ENCODE measurements at regions not wholly inside any gene's neighbourhood (a gene's known extent, or its start where the extent isn't known, plus 50 kb on each side); places are given as distances from the start of the nearest gene placed in this dataset.
A peak's percentile ranks its signal among the peaks of the same experiment; 100 is the strongest.
"Not testable (repeated sequence)": the region's sequence is repeated elsewhere in the genome, so short reads cannot be mapped to it uniquely, and the experiment has no call there.

DNA sequence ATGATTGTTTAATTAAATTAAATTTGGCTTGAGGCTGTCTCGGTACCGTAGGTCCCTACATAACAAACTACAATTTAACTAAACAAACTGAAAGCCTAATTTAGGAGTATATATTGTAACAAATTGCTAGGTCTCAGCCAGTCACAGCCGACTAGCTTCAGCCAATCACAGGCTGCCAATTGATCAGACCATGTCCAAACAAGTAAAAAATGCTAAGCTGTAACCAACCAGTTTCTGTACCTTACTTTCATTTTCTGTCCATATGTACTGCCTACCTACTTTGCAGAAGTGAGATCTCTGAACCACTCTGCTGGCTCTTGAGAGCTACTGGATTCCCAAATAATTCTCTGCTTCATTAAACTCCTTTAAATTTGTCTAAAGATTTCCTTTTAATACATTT, 648.0 kb upstream of the GJE1 start:
- DNase-seq, result peak; percentile 74

DNA sequence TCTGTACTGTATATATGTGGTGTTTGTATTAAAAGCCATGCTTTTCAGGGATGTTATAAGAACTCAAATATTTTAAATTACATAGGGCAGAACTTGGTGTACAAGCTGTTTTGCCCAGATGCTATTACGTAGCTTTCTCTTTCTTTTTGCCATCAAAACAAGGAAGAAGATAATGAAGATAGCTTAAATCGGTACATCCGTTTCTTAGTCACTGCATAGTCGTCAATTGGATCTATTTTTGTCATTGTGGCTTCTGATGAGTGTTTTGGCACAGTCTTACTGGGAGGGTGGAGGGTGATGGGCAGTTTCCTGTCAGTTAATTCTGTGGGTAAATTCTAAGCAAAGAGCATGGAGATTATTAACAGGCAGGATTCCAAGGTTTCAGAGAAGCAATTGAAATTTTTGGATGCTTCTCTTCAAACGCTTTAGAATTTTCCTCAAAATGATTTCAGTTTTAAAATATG, 649.1 kb upstream of the GJE1 start:
- DNase-seq, result peak; percentile 58

DNA sequence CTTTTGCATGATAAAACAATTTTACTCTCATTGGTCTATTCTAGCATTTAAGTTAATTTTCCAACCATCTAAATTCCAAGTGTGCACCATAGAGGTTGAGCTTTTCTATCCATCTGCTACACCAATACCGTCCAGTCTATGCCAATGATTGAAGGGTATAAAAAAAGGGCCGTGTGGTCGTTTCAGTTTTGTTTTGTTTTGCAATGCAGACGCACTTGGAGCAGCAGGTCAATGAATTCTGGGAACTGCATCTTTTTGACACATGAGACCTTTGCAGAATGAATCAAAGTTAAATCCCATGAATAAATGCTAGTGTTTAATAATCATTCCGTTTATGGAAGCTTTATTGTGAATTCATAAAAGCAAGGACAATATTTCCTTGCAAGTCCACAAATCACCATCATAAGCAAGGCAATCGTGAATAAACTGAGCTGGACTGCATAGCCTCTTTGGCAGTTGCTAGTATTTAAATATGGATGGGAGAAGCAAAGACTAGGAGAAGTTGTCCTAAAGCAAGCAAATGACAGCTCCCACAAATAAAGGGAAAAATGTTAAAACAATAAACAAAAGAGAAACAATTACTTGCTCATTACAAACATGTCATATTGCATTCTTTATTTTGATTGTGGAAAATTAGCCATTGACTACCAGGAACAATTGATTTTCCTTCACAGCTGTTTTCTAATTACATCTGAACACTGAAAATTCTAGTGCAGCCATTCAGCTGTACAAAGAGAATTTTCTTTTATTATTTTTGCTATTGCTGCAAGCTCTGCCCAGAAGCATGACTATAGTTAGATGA, 649.7 kb upstream of the GJE1 start:
- peak; percentile 49 for DNase-seq

DNA sequence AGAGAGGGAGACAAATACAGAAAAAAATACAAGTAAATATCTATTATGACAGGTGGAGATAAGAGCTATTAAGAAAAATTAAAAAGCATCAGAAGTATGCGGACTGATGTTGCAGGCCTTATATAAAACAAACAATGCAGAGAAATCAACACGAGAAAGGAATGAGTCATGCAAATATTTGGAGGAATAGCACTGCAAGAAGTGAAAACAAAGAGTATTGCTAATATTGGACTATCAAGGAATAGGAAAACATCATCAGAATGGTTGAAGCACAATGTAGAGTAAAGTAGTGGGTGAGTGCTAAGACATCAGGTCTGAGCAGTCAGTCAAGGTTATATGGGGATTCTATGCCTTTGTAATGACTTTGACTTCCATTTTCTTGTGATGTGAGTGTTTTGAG, 657.5 kb upstream of the GJE1 start:
- DNase-seq, result no peak

DNA sequence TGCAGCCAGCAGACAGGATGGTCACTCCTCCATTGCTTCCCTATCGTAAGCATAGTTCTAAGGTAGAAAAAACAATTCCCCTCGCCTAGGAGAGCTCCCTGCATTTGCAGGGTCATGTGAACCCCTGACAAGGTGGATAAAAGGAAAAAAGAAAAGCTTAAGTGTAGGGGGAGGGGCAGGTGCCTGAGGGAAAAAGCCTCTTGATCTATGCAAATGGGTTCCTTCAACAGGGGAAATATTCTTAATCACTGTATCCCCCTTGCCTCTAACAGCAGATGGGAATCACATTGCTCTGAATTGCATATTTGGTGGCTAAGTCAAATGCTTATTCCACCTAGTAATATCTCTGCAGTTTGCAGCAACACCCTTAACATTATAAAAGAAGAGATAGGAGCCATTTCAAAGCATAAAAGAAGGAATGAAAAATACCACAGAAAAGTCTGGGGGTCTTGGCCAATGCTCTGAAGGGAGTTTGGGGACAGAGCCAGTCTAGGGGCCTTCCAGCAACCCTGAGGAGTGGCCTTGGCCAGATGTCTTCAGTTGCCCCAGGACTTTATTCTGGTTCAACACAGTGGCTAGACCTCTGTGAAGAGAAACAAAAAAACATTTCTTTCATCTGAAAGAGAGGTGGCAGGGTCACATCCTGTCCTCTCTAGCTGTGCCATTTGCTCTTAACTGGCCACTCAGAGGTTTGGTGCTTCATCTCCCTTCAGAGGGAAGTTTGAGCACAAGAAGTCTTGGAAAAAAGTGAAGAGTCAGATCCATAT, 660.4 kb upstream of the GJE1 start:
- no peak for DNase-seq

DNA sequence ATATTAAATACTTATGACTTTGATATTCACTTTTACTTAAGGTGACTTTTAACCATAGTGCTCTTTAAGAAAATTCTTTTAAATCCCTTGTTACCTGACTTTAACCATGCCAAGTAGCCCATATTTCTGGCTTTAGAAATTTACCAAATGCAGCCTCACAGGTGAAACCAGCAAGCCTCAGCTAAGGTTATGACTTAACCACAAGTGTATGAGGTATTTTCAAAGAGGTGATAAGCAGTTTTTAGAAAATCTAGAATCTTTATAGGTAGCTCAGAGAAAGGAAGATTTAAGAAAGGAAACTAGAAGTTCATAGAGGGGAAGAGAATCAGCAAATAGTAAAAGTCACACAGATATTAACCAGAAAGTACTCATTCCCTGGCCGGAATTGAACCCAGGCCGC, 661.9 kb upstream of the GJE1 start:
- DNase-seq, result no peak

DNA sequence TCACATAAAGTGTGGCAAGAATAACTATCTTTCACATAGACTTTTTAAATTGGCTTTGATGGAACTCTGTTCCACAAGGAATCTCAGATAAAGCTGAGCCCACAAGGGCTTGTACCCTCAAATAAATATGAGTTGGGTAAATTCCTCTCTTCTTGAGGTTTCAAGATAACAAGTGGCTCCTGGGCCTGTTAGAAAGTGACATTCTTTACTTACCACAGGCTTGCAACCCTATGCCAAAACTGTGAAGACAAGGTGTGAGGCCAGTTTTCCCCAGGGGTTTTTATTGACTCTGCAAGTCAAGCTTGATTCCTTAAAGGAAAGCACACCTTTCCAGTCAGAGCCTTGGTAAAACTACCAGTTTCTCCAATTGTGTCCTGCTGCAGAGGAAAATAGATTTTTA, 664.8 kb upstream of the GJE1 start:
- DNase-seq, result no peak

DNA sequence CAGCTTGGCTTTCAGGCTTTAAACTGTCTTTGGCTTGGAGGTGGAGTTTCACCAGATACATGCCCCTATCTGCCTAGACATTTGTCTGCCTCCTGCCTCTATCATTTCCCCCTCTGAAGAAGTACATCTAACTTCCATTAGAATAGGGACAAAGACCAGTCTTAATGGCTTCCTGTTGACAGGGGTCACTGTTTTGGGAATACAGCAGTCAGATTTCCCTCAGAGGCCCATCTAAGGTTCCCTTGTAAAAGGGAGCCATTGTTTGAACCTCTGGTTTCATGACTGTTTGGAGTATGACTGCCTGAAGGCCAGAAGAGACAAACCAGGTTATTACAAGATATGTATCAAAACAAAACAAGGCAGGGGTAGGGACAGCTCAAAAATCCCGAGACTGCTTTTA, 665.7 kb upstream of the GJE1 start:
- DNase-seq, result no peak

DNA sequence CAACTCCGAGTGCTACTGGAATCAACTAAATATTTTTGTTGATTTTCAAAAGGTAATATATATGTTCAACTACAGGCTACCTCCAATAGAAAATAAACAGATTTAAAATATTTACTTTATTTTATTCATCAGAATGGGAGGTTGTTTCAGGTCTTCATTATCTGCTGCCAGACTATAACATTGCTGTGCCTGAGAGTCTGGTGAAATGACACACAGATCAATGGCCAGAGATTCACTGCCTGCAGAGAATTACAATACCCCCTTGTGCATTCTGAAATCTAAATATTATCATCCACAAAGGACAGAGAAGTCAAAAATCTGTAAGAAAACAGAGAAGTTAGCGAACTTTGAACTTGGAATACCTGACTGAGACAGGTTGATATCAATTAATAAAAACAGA, 667.8 kb upstream of the GJE1 start:
- DNase-seq, result no peak

DNA sequence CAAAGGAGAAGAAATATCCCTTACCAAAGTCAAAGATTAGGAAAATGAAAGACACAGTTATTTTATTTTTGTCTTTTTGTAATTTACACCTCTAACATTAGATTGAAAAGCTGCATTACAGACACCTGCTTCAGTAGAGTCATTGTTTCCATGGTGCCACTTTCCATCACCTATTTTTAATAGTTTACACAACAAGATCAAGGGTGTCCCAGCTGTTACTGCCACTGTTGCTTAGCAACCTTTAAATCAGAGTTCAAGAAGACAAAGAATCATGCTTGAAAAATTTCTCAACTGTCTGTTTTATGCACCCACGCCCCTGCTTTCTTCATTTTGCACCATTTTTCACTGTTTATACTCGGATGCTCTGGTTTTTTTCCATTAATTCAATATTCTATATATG, 668.2 kb upstream of the GJE1 start:
- DNase-seq, result peak; percentile 80

DNA sequence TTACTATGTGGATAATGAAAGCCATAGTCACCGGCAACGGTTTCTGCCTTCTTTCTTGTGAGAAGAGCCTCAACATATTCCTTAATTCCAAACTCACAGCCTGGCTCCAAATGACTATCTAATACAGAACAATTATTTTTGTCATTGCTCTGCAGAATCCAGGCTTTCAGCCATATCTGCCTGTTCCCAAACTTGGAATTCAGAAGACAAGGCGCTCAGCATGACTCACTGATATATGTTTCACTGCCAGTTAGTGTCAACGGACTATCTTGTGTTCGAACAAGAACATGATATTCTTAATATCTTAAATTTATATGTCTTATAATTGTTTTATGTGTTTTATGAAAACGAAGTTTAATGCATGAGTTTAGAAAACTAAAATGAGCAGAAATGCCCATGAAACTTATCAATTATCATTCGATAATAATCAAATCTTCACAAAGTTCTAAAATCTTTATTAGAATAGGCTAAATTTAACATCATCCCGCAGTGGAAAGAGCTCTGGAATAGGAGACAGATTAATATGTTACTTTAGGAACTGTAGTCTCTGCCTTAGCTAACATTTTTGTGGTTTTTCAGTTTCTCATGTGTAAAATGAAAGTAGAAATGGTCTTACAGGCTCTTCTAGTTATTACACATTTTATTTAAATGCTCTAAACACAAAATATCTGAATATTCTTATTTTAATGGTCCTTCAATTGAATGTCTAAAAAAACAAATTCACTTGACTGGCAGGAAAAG, 669.3 kb upstream of the GJE1 start:
- no peak for DNase-seq

DNA sequence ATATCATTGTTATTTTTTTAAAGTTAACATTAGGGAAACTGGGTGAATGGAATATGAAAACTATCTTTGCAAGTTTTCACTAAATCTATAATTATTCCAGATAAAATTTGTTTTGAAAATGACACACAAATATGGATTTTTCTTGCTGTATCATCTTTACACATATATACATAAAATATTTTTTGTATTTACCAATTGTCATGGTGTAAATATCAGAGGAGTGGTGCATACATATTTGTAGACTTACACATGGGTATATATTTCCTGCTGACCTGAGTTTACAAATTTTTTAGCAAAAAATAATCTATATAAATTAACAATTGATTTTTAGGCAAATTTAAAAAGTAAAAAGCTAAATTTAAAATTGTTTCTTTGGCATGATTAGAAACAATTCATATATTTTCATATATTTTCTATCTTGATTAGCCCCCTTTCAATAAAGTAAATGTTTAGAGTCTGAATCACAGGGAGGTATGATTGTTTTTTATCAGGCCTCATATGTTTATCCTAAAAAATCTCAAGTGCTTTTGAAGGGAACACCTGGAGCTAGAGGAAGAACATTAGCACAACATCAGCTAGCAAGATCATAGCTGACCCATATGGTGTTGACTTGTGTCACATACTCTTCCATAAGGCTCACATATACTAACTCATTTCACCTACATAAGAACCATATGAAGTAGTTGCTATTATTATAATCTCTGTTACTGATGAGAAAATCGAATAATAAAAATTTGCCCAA, 671.8 kb upstream of the GJE1 start:
- no peak for DNase-seq

DNA sequence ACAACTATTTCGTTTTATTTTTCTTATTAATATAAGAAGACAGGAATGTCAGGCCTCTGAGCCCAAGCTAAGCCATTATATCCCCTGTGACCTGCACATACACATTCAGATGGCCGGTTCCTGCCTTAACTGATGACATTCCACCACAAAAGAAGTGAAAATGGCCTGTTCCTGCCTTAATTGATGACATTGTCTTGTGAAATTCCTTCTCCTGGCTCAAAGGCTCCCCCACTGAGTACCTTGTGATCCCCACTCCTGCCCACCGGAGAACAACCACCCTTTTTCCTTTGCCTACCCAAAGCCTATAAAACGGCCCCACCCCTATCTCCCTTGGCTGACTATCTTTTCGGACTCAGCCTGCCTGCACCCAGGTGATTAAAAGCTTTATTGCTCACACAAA, 672.5 kb upstream of the GJE1 start:
- not testable (repeated sequence) for DNase-seq

DNA sequence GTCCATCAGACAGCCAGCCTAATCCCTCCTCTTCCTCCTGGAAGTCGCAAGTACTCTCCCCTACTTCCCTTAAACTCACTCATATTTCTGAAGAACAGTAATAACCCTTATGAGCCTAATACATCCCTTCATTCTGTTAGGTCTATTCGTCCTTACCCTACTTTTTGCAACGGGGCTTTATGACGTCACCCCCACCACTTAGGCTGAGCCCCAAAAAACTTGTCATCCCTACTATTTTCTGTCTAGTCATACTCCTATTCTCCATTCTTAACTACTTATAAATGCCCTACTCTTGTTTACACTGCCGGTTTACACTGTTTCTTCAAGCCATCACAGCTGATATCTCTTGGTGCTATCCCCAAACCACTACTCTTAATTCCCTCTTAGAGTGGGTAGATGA, 674.7 kb upstream of the GJE1 start:
- not testable (repeated sequence) for DNase-seq

DNA sequence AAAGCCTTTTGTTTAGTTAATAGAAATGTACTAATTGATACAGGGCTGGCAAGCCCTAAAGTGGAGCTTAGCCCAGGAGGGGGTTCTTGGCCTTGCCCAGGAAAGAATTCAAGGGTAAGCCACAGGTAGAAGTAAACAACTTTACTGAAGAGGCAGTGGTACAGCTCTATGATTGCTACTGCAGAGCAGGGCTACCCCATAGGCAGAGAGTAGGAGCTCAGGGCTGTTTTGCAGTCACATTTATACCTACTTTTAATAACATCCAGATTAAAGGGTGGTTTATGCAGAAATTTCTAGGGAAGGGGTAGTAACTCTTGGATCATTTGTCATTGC, 680.4 kb upstream of the GJE1 start:
- no peak for DNase-seq

DNA sequence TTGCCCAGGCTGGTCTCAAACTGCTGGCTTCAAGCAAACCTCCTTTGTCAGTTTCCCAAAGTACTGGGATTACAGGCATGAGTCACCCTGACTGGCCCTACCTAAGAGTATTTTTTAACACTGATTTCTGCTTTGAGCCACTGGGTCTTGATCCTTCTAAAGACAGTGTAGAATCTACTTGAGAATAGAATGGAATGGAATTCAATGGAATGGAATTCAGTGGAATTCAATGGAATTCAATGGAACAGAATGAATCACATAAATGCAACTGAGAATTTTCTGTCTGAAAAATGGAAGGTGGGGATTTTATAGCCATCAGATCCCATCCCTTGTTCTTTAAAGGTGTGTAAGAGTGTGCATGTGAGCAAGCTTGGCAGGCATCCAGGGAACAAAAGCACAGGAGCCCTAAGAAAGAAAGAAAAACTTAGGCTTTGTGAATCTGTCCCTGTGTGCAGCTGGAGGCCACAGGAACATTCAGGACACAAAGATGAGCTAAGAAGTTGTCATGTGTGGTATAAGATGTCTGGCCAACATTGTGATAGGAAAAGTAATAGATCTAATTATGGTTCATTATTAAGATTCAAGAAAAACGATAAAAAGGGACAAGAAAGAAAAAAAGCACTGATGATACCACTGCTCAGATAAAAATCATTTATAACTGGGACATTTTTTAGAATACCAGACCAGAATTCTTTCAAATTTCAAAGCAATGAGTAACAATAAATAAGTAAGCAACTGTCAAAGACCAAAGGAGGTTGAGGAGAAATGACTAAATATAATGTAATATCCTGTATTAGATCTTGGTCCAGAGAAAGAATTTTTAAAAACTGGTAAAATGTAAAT, 681.0 kb upstream of the GJE1 start:
- no peak for DNase-seq

DNA sequence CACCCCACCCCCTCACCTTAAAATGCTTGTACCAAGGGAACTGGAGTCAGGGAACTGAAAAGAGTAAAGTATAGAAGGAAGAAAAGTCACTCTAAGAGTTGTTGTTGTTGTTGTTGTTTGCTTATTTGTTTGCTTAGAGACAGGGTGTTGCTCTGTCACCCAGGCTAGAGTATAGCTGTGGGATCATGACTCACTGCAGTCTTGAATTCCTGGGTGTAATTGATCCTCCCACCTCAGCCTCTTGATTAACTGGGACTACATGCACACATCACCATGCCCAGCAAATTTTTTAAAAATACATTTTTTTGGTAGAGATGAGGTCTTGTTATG, 681.6 kb upstream of the GJE1 start:
- DNase-seq, result no peak

DNA sequence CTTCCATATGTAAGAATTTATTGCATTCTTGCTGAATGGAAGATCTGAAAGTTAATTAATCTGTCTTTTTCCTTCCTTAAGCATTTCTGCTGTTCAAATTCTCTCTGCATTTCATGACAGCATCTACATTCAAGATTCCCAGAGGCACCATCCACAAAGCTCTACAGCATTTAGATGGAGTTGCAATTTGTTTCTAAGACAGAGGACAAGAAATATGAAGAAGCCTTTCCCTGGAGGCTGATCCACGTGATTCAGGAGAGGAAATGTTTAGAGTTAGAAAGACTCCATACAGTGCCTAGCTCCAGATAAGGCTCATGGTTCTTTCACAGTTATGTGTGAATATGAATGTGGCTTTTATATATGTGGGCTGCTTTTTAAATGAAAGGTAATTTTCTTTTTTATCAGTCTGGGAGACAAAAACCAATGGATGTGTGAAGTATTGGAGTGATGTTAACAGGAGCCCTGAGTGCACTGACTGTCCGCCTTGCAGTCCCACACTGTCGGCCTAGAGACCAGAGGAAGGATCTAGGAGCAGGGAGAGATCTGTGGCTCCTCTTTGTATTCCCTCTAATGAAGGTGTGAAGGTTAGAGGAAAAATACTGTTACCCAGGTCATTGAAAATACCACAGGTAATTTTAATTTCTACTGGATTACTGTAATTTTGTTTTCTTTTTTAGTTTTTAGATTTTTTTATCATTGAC, 686.6 kb upstream of the GJE1 start:
- no peak for DNase-seq

DNA sequence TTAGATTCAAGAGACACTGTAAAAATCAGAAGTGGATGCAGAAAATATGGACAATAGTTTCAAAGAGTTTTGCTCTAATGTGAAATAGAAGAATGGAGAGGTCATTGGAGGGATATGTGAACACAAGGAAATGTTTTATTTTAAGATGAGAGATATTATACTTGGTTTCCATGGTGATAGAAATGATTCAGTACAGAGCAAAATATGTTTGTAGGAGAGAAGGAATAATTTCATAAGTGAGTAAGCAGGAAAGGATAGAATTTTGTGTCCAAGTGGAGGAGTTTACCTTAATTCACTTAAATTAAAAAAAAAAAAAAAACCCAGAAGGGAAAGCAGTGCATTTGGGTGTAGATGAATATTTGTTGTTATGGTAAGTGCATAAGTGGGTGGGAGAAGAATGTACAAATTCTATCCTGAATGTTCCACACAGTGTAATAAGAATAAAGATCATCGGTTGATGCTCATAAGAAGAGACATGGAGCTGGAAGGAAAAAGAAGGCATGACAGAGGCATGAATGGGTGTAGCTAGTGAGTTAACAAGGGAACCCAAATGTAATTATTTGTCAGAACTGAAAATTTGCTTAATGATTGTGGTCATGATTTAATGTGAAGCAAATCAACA, 688.9 kb upstream of the GJE1 start:
- DNase-seq, result no peak

DNA sequence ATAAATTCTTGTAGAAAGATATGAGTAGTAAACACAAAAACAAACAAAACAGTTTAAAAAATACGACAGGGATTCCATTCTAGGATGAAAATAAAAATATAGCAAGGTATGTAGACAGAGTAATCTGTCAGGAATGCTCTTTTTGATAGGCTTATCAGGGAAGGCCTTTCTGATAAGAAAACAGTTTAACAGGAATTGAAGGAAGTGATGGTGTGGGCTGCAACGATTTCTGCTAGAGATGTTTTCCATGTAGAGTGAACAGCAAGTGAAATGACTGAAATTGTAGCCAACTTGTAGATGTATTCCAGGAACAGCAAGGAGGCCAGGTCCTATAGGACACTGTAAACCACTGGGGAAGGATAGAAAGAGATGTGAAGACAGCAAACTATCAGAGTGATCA, 689.7 kb upstream of the GJE1 start:
- DNase-seq, result no peak

DNA sequence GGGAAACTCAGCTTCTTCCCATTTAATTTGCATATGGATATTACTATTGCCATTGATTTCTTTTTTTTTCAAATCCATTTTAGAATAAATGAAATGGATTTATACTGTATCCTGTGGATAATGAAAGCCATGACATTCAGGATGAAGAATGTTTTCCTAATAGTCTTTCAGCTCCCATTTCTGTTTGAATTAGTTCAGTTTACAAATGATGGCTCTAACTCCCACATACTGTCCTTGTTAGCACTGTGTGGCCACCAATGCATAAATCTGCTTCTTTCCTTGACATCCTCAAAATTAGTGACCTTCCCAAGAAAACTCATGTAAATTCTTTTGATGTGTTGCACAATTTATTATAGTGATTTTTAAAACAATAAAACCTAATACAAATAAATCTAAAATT, 693.2 kb upstream of the GJE1 start:
- DNase-seq, result no peak

All from NCI-H2029 treated with DMSO at 0.1 percent for 48 hours (cell line).